Neural progenitor cell (in vitro differentiated cells): ENCODE measurements at regions not wholly inside any gene's neighbourhood (a gene's known extent, or its start where the extent isn't known, plus 50 kb on each side); places are given as distances from the start of the nearest gene placed in this dataset.

Experiments
- DNase-seq: peaks from one replicate; pipeline ENCODE4 v3.0.0-alpha.2; 2016; ENCODE audit warnings: low spot score
- H2AFZ ChIP-seq: fragments of 200-600 bp; sonication (generic); replicated peaks from 2 replicates; pipeline ENCODE4 v1.6.1; 2016; ENCODE audit warnings: antibody characterized with exemption
- H3F3A ChIP-seq: fragments of 200-600 bp; sonication (generic); 2 replicates; pipeline ENCODE4 v1.6.1; 2016; ENCODE audit warnings: antibody characterized with exemption, low read depth
- H3K27ac ChIP-seq: fragments of 200-600 bp; sonication (generic); 2 replicates; pipeline ENCODE4 v1.5.1; 2016; ENCODE audit warnings: mild to moderate bottlenecking
- H3K27me3 ChIP-seq: fragments of 200-600 bp; sonication (generic); 2 replicates; pipeline ENCODE4 v1.6.1; 2016; ENCODE audit warnings: mild to moderate bottlenecking, moderate library complexity
- H3K36me3 ChIP-seq: fragments of 200-600 bp; sonication (generic); 2 replicates; pipeline ENCODE4 v1.5.1; 2016
- H3K4me1 ChIP-seq: fragments of 200-600 bp; sonication (generic); 2 replicates; pipeline ENCODE4 v1.6.1; 2016; ENCODE audit warnings: mixed run types
- H3K4me2 ChIP-seq: fragments of 200-600 bp; sonication (generic); 2 replicates; pipeline ENCODE4 v1.6.1; 2016
- H3K4me3 ChIP-seq: fragments of 200-600 bp; sonication (generic); 2 replicates; pipeline ENCODE4 v1.5.1; 2016
- H3K79me2 ChIP-seq: fragments of 200-600 bp; sonication (generic); 2 replicates; pipeline ENCODE4 v1.6.1; 2016; ENCODE audit warnings: low read depth
- H3K9ac ChIP-seq: fragments of 200-600 bp; sonication (generic); 2 replicates; pipeline ENCODE4 v1.6.1; 2016
- H3K9me3 ChIP-seq: fragments of 200-600 bp; sonication (generic); 2 replicates; pipeline ENCODE4 v1.5.1; 2016; ENCODE audit warnings: low read depth
- H4K20me1 ChIP-seq: fragments of 200-600 bp; sonication (generic); 2 replicates; pipeline ENCODE4 v1.6.1; 2016; ENCODE audit warnings: low read depth
- H3K27ac Mint-ChIP-seq: 3 replicates; pipeline ENCODE4 v1.8.0; 2021; ENCODE audit warnings: mixed read lengths
- H3K27me3 Mint-ChIP-seq: 2 replicates; pipeline ENCODE4 v1.8.0; 2022; ENCODE audit warnings: low read depth, mild to moderate bottlenecking, inconsistent platforms, moderate library complexity, mixed read lengths; ENCODE audit not compliant: insufficient read depth
- H3K36me3 Mint-ChIP-seq: 3 replicates; pipeline ENCODE4 v1.8.0; 2021; ENCODE audit warnings: mixed read lengths
- H3K4me1 Mint-ChIP-seq: 3 replicates; pipeline ENCODE4 v1.8.0; 2021; ENCODE audit warnings: mixed read lengths
- H3K4me3 Mint-ChIP-seq: 3 replicates; pipeline ENCODE4 v1.8.0; 2021; ENCODE audit warnings: mild to moderate bottlenecking, moderate library complexity, mixed read lengths
- H3K9me3 Mint-ChIP-seq: 3 replicates; pipeline ENCODE4 v1.8.0; 2020; ENCODE audit warnings: mixed read lengths
- CTCF ChIP-seq: fragments of 200-600 bp; sonication (generic); IDR thresholded peaks from 2 replicates; pipeline ENCODE4 v1.5.1; 2017; ENCODE audit warnings: antibody characterized with exemption, mild to moderate bottlenecking
- EZH2 ChIP-seq: fragments of 200-600 bp; sonication (generic); IDR thresholded peaks from 2 replicates; pipeline ENCODE4 v1.6.1; 2017; ENCODE audit warnings: antibody characterized with exemption, mild to moderate bottlenecking, moderate library complexity
- EZH2phosphoT487 ChIP-seq: fragments of 200-600 bp; sonication (generic); IDR thresholded peaks from 2 replicates; pipeline ENCODE4 v1.6.1; 2017; ENCODE audit warnings: antibody characterized with exemption

GRCh38 chr16:54512467-54512995, 225.9 kb upstream of the IRX3 start:
- no peak for DNase-seq
- TF ChIP-seq CTCF (no peak), EZH2phosphoT487 (no peak), EZH2 (no peak)
- Histone ChIP-seq H3K4me1 (peaks cover 28% of the 10 kb centered on the region), H3K36me3 (no peaks in the 10 kb centered on the region), H3K79me2 (no peaks in the 10 kb centered on the region), H2AFZ (no peak overlapping the region), H3K27me3 (no peaks in the 10 kb centered on the region), H3K4me3 (no peak overlapping the region), H3K27ac (no peak overlapping the region), H3K4me2 (no peak overlapping the region), H3F3A (no peaks in the 10 kb centered on the region), H3K9me3 (no peaks in the 10 kb centered on the region), H3K9ac (no peak overlapping the region), H4K20me1 (no peaks in the 10 kb centered on the region)
- peak overlapping the region; percentile 34 for H3K27ac Mint-ChIP-seq
- H3K4me3 Mint-ChIP-seq: no peak overlapping the region
- H3K27me3 Mint-ChIP-seq: peaks cover 14% of the 10 kb centered on the region
- H3K9me3 Mint-ChIP-seq: peaks cover 2% of the 10 kb centered on the region
- no peaks in the 10 kb centered on the region for H3K36me3 Mint-ChIP-seq
- H3K4me1 Mint-ChIP-seq: peaks cover 52% of the 10 kb centered on the region

GRCh38 chr16:54511222-54511731, 224.7 kb upstream of the IRX3 start:
- Histone ChIP-seq H4K20me1 (no peaks in the 10 kb centered on the region), H3K4me1 (peaks cover 40% of the 10 kb centered on the region), H3K4me3 (no peak overlapping the region), H3K9ac (no peak overlapping the region), H3K9me3 (no peaks in the 10 kb centered on the region), H2AFZ (no peak overlapping the region), H3K27me3 (no peaks in the 10 kb centered on the region), H3K36me3 (no peaks in the 10 kb centered on the region), H3K79me2 (no peaks in the 10 kb centered on the region), H3F3A (no peaks in the 10 kb centered on the region), H3K4me2 (no peak overlapping the region), H3K27ac (no peak overlapping the region)
- H3K9me3 Mint-ChIP-seq: peaks cover 2% of the 10 kb centered on the region
- no peak overlapping the region for H3K4me3 Mint-ChIP-seq
- H3K36me3 Mint-ChIP-seq: no peaks in the 10 kb centered on the region
- H3K4me1 Mint-ChIP-seq: peaks cover 63% of the 10 kb centered on the region
- no peak overlapping the region for H3K27ac Mint-ChIP-seq
- peaks cover 12% of the 10 kb centered on the region for H3K27me3 Mint-ChIP-seq
- peak; percentile 36 for DNase-seq
- TF ChIP-seq EZH2 (no peak), EZH2phosphoT487 (no peak), CTCF (no peak)

- Mint-ChIP-seq H3K27ac (no peak overlapping the region), H3K27me3 (peaks cover 12% of the 10 kb centered on the region), H3K9me3 (peaks cover 2% of the 10 kb centered on the region), H3K36me3 (no peaks in the 10 kb centered on the region), H3K4me3 (no peak overlapping the region), H3K4me1 (peaks cover 68% of the 10 kb centered on the region)
- Histone ChIP-seq H2AFZ (no peak overlapping the region), H3K27ac (no peak overlapping the region), H3K27me3 (no peaks in the 10 kb centered on the region), H4K20me1 (no peaks in the 10 kb centered on the region), H3K4me1 (peaks cover 41% of the 10 kb centered on the region), H3K36me3 (no peaks in the 10 kb centered on the region), H3K4me2 (no peak overlapping the region), H3K9me3 (no peaks in the 10 kb centered on the region), H3K9ac (no peak overlapping the region), H3F3A (no peaks in the 10 kb centered on the region), H3K79me2 (no peaks in the 10 kb centered on the region), H3K4me3 (no peak overlapping the region)
- TF ChIP-seq CTCF (no peak), EZH2 (no peak), EZH2phosphoT487 (no peak)
- DNase-seq: no peak
Measured at GRCh38 chr16:54510685-54511221, 224.2 kb upstream of the IRX3 start.
